ENCODE measurements at regions not wholly inside any gene's neighbourhood (a gene's known extent, or its start where the extent isn't known, plus 50 kb on each side); places are given as distances from the start of the nearest gene placed in this dataset.

DNA sequence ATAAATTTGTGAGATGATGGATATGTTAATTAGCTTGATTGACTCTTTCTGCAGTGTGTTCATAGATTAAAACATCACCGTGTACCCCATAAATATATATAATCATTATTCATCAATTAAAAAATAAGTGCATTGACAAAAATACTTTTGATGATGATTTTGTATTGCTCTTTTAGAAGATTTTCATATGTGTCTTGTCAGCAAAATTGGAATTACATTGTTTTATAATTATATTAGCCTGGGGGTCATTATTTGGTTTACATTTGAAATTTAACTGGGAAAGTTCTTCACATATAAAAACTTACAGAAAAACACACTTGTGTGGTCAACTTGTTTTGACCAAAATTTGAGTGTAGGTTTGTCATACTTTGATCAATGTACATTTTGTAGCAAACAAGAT, 614.6 kb upstream of the ITGA1 start:
- Mint-ChIP-seq H3K36me3 (ENCODE audit: low read depth) (no peaks in the 10 kb centered on the region), H3K9me3 (ENCODE audit: low read depth) (peaks cover 3% of the 10 kb centered on the region), H3K27ac (ENCODE audit: unreplicated experiment) (no peak overlapping the region), H3K4me3 (ENCODE audit: unreplicated experiment) (no peak overlapping the region), H3K4me1 (ENCODE audit: low read depth) (no peaks in the 10 kb centered on the region), H3K27me3 (ENCODE audit: low read depth) (no peaks in the 10 kb centered on the region)
- TF ChIP-seq, protein P1, sequence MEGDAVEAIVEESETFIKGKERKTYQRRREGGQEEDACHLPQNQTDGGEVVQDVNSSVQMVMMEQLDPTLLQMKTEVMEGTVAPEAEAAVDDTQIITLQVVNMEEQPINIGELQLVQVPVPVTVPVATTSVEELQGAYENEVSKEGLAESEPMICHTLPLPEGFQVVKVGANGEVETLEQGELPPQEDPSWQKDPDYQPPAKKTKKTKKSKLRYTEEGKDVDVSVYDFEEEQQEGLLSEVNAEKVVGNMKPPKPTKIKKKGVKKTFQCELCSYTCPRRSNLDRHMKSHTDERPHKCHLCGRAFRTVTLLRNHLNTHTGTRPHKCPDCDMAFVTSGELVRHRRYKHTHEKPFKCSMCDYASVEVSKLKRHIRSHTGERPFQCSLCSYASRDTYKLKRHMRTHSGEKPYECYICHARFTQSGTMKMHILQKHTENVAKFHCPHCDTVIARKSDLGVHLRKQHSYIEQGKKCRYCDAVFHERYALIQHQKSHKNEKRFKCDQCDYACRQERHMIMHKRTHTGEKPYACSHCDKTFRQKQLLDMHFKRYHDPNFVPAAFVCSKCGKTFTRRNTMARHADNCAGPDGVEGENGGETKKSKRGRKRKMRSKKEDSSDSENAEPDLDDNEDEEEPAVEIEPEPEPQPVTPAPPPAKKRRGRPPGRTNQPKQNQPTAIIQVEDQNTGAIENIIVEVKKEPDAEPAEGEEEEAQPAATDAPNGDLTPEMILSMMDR (IDR thresholded peaks at IDR 0.05), result no peak
- no peak for DNase-seq (ENCODE audit: low spot score)

DNA sequence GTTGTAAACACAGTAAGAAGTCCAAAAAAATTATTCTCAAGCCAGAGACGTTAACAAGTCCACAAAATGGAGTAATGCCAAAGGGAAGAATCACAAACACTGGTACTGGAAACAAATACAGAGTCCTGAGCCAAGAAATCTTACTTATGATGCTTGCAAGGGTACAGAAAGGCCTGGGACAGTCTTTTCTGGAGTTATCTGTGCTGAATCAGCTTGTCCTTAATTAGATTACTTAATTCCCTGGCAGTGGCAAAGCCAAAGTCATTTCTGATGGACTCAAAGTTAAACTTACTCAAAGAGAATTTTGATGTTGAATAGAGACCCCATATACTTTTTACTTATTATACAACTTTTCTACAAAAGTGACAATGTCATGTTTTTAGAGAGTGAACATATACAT, 610.5 kb upstream of the ITGA1 start:
- no peak overlapping the region for H3K27ac Mint-ChIP-seq (ENCODE audit: unreplicated experiment)
- H3K9me3 Mint-ChIP-seq (ENCODE audit: low read depth), result no peaks in the 10 kb centered on the region
- H3K36me3 Mint-ChIP-seq (ENCODE audit: low read depth), result no peaks in the 10 kb centered on the region
- no peak overlapping the region for H3K4me3 Mint-ChIP-seq (ENCODE audit: unreplicated experiment)
- TF ChIP-seq, protein P1 (IDR thresholded peaks at IDR 0.05), result no peak
- DNase-seq (ENCODE audit: low spot score), result no peak
- H3K4me1 Mint-ChIP-seq (ENCODE audit: low read depth), result no peaks in the 10 kb centered on the region
- H3K27me3 Mint-ChIP-seq (ENCODE audit: low read depth), result no peaks in the 10 kb centered on the region

DNA sequence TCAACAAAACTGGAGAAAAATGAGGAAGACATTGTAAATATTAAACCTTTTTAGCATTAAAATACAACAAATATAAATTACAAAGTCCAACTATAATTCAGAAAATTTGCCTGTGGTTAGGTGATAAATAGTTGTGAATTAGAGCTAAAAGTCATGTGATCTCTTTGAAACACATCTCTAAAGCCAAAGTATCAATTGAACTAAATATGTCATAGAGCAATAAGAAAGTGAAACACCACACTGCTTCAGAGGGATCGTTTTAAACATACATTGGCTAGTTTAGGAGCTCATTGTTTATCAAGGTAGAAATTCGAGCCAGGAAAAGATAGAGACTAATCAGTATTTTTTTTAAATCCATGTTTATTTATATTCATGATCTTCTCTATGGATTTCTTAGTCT, 606.3 kb upstream of the ITGA1 start:
- Mint-ChIP-seq H3K27me3 (ENCODE audit: low read depth) (peaks cover under 1% of the 10 kb centered on the region), H3K27ac (ENCODE audit: unreplicated experiment) (no peak overlapping the region), H3K36me3 (ENCODE audit: low read depth) (no peaks in the 10 kb centered on the region), H3K9me3 (ENCODE audit: low read depth) (no peaks in the 10 kb centered on the region), H3K4me1 (ENCODE audit: low read depth) (no peaks in the 10 kb centered on the region), H3K4me3 (ENCODE audit: unreplicated experiment) (no peak overlapping the region)
- TF ChIP-seq, protein P1 (IDR thresholded peaks at IDR 0.05), result no peak
- no peak for DNase-seq (ENCODE audit: low spot score)

DNA sequence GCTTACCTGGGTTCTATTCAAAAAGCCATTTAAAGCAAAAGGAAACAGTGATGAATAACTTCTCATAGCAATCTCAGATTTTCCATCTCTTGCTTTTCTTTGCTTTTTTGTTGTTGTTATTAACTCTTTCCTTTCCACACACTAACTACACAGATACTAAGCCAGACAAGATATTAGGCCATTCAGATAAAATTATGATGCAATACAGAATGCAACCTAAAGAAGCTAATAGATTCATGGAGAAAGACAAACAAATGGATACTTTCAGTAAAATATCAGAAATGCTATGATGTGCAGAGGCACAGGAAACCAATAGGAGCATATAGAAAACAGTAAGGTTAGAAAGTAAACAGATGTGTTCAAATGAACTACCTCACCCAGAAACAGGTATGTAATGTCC, 597.0 kb upstream of the ITGA1 start:
- H3K9me3 Mint-ChIP-seq (ENCODE audit: low read depth), result peaks cover 7% of the 10 kb centered on the region
- no peak overlapping the region for H3K4me3 Mint-ChIP-seq (ENCODE audit: unreplicated experiment)
- no peak for DNase-seq (ENCODE audit: low spot score)
- no peaks in the 10 kb centered on the region for H3K36me3 Mint-ChIP-seq (ENCODE audit: low read depth)
- no peaks in the 10 kb centered on the region for H3K4me1 Mint-ChIP-seq (ENCODE audit: low read depth)
- peaks cover 3% of the 10 kb centered on the region for H3K27me3 Mint-ChIP-seq (ENCODE audit: low read depth)
- TF ChIP-seq, protein P1 (IDR thresholded peaks at IDR 0.05), result no peak
- H3K27ac Mint-ChIP-seq (ENCODE audit: unreplicated experiment), result no peak overlapping the region

DNA sequence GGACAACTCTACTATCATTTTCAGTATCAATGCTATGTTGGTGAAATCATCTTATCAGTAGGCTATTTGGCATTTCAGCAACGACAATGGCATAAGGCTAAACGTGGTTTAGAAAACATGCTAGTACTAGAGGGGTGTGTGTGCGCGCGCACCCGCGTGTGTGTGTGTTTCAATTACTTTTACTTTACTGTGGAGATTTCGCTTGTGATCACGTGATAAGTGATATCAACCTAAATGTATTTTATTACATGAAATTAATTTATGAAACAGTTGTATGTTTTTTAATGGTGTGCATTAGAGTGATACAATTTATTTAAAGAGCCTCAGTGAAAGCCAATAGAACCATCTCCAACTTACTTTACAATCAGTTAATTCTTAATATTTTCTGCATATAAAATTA, 587.9 kb upstream of the ITGA1 start:
- no peaks in the 10 kb centered on the region for H3K4me1 Mint-ChIP-seq (ENCODE audit: low read depth)
- H3K9me3 Mint-ChIP-seq (ENCODE audit: low read depth), result no peaks in the 10 kb centered on the region
- no peak for DNase-seq (ENCODE audit: low spot score)
- H3K36me3 Mint-ChIP-seq (ENCODE audit: low read depth), result no peaks in the 10 kb centered on the region
- peaks cover 2% of the 10 kb centered on the region for H3K27me3 Mint-ChIP-seq (ENCODE audit: low read depth)
- no peak overlapping the region for H3K4me3 Mint-ChIP-seq (ENCODE audit: unreplicated experiment)
- TF ChIP-seq, protein P1 (IDR thresholded peaks at IDR 0.05), result no peak
- H3K27ac Mint-ChIP-seq (ENCODE audit: unreplicated experiment), result no peak overlapping the region
